HG02588 (cell line): ENCODE measurements at regions not wholly inside any gene's neighbourhood (a gene's known extent, or its start where the extent isn't known, plus 50 kb on each side); places are given as distances from the start of the nearest gene placed in this dataset.

Source experiments
- ATAC-seq: cut with Tn5 transposase; IDR thresholded peaks from one replicate; pipeline ENCODE4 v1.9.1; 2021; ENCODE audit warnings: mild to moderate bottlenecking, moderate library complexity; ENCODE audit not compliant: unreplicated experiment

- ATAC-seq: no peak
These were observed 56.1 kb downstream of the KCNRG start for GRCh38 chr13:50071379-50071778.

GRCh38 chr13:50072676-50073075 is 57.4 kb downstream of the KCNRG start:
- ATAC-seq: no peak

GRCh38 chr13:50073340-50073739 is 58.1 kb downstream of the KCNRG start:
- no peak for ATAC-seq

- ATAC-seq: peak; percentile 67
These were observed 59.6 kb downstream of the KCNRG start for GRCh38 chr13:50074843-50075242.

GRCh38 chr13:50075619-50076097 is 60.4 kb downstream of the KCNRG start:
- ATAC-seq: no peak

GRCh38 chr13:50077431-50077830 is 62.2 kb downstream of the KCNRG start:
- no peak for ATAC-seq

GRCh38 chr13:50078231-50078894 is 63.1 kb downstream of the KCNRG start:
- no peak for ATAC-seq

GRCh38 chr13:50078895-50079654 is 63.8 kb downstream of the KCNRG start:
- no peak for ATAC-seq

- ATAC-seq: no peak
These were observed 64.5 kb downstream of the KCNRG start for GRCh38 chr13:50079655-50080202.

- ATAC-seq: no peak
These were observed 65.1 kb downstream of the KCNRG start for GRCh38 chr13:50080203-50080910.

GRCh38 chr13:50080911-50081678 is 65.9 kb downstream of the KCNRG start:
- ATAC-seq: peak; percentile 6

- peak; percentile 71 for ATAC-seq
These were observed 66.6 kb downstream of the KCNRG start for GRCh38 chr13:50081679-50082425.

GRCh38 chr13:50082426-50083281 is 67.4 kb downstream of the KCNRG start:
- ATAC-seq: peak; percentile 61

GRCh38 chr13:50085063-50085462 is 69.8 kb downstream of the KCNRG start:
- no peak for ATAC-seq

GRCh38 chr13:50089633-50090032 is 74.4 kb downstream of the KCNRG start:
- no peak for ATAC-seq

GRCh38 chr13:50090211-50090610 is 75.0 kb downstream of the KCNRG start:
- no peak for ATAC-seq

- ATAC-seq: no peak
These were observed 79.5 kb downstream of the KCNRG start for GRCh38 chr13:50094615-50095293.

GRCh38 chr13:50098693-50099092 is 83.4 kb downstream of the KCNRG start:
- no peak for ATAC-seq
